ENCODE measurements at regions not wholly inside any gene's neighbourhood (a gene's known extent, or its start where the extent isn't known, plus 50 kb on each side); places are given as distances from the start of the nearest gene placed in this dataset.
"Not testable (repeated sequence)": the region's sequence is repeated elsewhere in the genome, so short reads cannot be mapped to it uniquely, and the experiment has no call there.

GRCh38 chr5:112472614-112473013 is 53.5 kb upstream of the EPB41L4A start:
- no peak for DNase-seq

GRCh38 chr5:112473989-112474388 is 54.9 kb upstream of the EPB41L4A start:
- no peak for DNase-seq

- DNase-seq: no peak
These were observed 56.8 kb upstream of the EPB41L4A start for GRCh38 chr5:112475747-112476365.

GRCh38 chr5:112479418-112479817 is 60.3 kb upstream of the EPB41L4A start:
- no peak for DNase-seq

- DNase-seq: no peak
These were observed 61.4 kb upstream of the EPB41L4A start for GRCh38 chr5:112480501-112480900.

GRCh38 chr5:112483704-112484103 is 64.6 kb upstream of the EPB41L4A start:
- no peak for DNase-seq

GRCh38 chr5:112485934-112486355 is 66.9 kb upstream of the EPB41L4A start:
- DNase-seq: no peak

- no peak for DNase-seq
These were observed 72.2 kb upstream of the EPB41L4A start for GRCh38 chr5:112491257-112491656.

GRCh38 chr5:112492291-112492690 is 73.2 kb upstream of the EPB41L4A start:
- peak; percentile 37 for DNase-seq

GRCh38 chr5:112503749-112504501 is 84.8 kb upstream of the EPB41L4A start:
- peak; percentile 34 for DNase-seq

- DNase-seq: not testable (repeated sequence)
These were observed 90.0 kb upstream of the EPB41L4A start for GRCh38 chr5:112509097-112509496.

- DNase-seq: no peak
These were observed 92.8 kb upstream of the EPB41L4A start for GRCh38 chr5:112511920-112512319.

- no peak for DNase-seq
These were observed 93.8 kb upstream of the EPB41L4A start for GRCh38 chr5:112512901-112513300.

- DNase-seq: no peak
These were observed 95.0 kb upstream of the EPB41L4A start for GRCh38 chr5:112514111-112514510.

GRCh38 chr5:112520474-112520873 is 101.4 kb upstream of the EPB41L4A start:
- not testable (repeated sequence) for DNase-seq

GRCh38 chr5:112522891-112523673 is 104.0 kb upstream of the EPB41L4A start:
- DNase-seq: not testable (repeated sequence)

- DNase-seq: not testable (repeated sequence)
These were observed 104.7 kb upstream of the EPB41L4A start for GRCh38 chr5:112523674-112524263.

- no peak for DNase-seq
These were observed 106.1 kb upstream of the EPB41L4A start for GRCh38 chr5:112525217-112525616.

- DNase-seq: no peak
These were observed 109.9 kb upstream of the EPB41L4A start for GRCh38 chr5:112528928-112529327.

GRCh38 chr5:112529525-112529924 is 110.4 kb upstream of the EPB41L4A start:
- peak; percentile 14 for DNase-seq

- no peak for DNase-seq
These were observed 113.7 kb upstream of the EPB41L4A start for GRCh38 chr5:112532654-112533360.

GRCh38 chr5:112533362-112533761 is 114.3 kb upstream of the EPB41L4A start:
- DNase-seq: no peak

Data from NCI-H510A treated with DMSO at 0.1 percent for 48 hours (cell line).